A673 (cell line): ENCODE measurements at regions not wholly inside any gene's neighbourhood (a gene's known extent, or its start where the extent isn't known, plus 50 kb on each side); places are given as distances from the start of the nearest gene placed in this dataset.

Experiments
- EZH2 ChIP-seq: fragments of 200-600 bp; sonication (generic); IDR thresholded peaks from 2 replicates; pipeline ENCODE4 v1.6.1; 2017; ENCODE audit warnings: borderline replicate concordance, low read depth, mild to moderate bottlenecking, mixed read lengths, antibody characterized with exemption, low read length; ENCODE audit not compliant: poor library complexity, severe bottlenecking
- TF ChIP-seq, protein P1 (sequence below): fragments of 300-800, 200-600 bp; sonication (generic); conservative IDR thresholded peaks from 2 replicates; pipeline ENCODE4 v1.5.1; 2017; ENCODE audit warnings: low read depth, mild to moderate bottlenecking, antibody characterized with exemption, low read length, moderate library complexity, mixed read lengths

DNA sequence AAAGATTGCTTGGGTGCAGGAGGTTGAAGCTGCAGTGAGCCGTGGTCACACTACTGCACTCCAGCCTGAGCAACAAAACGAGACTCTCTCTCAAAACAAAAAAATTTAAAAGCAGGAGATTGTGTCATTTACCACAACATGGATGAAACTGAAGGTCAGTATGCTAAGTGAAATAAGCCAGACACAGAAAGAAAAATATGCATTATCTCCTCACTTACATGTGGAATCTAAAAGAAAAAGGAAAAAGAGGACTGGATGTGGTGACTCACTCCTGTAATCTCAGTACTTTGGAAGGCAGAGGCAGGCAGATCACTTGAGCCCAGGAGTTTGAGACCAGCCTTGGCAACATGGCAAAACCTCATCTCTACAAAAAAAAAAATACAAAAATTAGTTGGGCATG lies 146.8 kb upstream of the DAPK1 start:
- TF ChIP-seq, protein P1, sequence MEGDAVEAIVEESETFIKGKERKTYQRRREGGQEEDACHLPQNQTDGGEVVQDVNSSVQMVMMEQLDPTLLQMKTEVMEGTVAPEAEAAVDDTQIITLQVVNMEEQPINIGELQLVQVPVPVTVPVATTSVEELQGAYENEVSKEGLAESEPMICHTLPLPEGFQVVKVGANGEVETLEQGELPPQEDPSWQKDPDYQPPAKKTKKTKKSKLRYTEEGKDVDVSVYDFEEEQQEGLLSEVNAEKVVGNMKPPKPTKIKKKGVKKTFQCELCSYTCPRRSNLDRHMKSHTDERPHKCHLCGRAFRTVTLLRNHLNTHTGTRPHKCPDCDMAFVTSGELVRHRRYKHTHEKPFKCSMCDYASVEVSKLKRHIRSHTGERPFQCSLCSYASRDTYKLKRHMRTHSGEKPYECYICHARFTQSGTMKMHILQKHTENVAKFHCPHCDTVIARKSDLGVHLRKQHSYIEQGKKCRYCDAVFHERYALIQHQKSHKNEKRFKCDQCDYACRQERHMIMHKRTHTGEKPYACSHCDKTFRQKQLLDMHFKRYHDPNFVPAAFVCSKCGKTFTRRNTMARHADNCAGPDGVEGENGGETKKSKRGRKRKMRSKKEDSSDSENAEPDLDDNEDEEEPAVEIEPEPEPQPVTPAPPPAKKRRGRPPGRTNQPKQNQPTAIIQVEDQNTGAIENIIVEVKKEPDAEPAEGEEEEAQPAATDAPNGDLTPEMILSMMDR, result no peak
- TF ChIP-seq EZH2, result no peak
